Esophagus squamous epithelium (tissue), 5 donors: ENCODE measurements at regions not wholly inside any gene's neighbourhood (a gene's known extent, or its start where the extent isn't known, plus 50 kb on each side); places are given as distances from the start of the nearest gene placed in this dataset.

Experiments used
- DNase-seq: peaks from one replicate; lab custom pipeline; 2025; lab: John Stamatoyannopoulos, UW
- H3K27ac ChIP-seq, 4 donors: fragments of 200-600 bp; sonication (generic); one replicate each; pipeline ENCODE4 v1.5.1; 2016 to 2019; ENCODE audit warnings: mild to moderate bottlenecking in 1 of 4
- H3K27me3 ChIP-seq, 4 donors: fragments of 200-600 bp; sonication (generic); 1 replicate in 3 of 4; 2 replicates in 1 of 4; pipeline versions ENCODE4 v1.5.1 to v1.6.0; 2017 to 2021; ENCODE audit warnings: antibody characterized with exemption in 1 of 4
- H3K36me3 ChIP-seq, 3 donors: fragments of 200-600 bp; sonication (generic); one replicate each; pipeline ENCODE4 v1.5.1; 2016 to 2019
- H3K4me1 ChIP-seq, 3 donors: fragments of 200-600 bp; sonication (generic); one replicate each; pipeline ENCODE4 v1.5.1; 2017 to 2019
- H3K4me3 ChIP-seq, 4 donors: fragments of 200-600 bp; sonication (generic); 1 replicate in 3 of 4; 2 replicates in 1 of 4; pipeline ENCODE4 v1.5.1; 2016 to 2019; ENCODE audit warnings: mild to moderate bottlenecking in 2 of 4, moderate library complexity in 1 of 4
- H3K9me3 ChIP-seq, 3 donors: fragments of 200-600 bp; sonication (generic); one replicate each; pipeline ENCODE4 v1.5.1; 2016 to 2019
- CTCF ChIP-seq, 6 experiments: fragments of 450-650 bp in 4 of 6; fragments of 200-600 bp in 2 of 6; sonication (generic) in 2 of 6; IDR thresholded peaks; one replicate each; pipeline ENCODE4 v1.5.1; 2016 to 2019; ENCODE audit warnings: antibody characterized with exemption in 6 of 6, mild to moderate bottlenecking in 4 of 6, moderate library complexity in 4 of 6
- POLR2A ChIP-seq, 4 donors: fragments of 450-650 bp; IDR thresholded peaks; one replicate each; pipeline ENCODE4 v1.6.1; 2017; ENCODE audit warnings: antibody characterized with exemption in 4 of 4, mild to moderate bottlenecking in 4 of 4, moderate library complexity in 3 of 4
- WGBS, 2 donors: methylation state at CpG; one replicate each; pipeline ENCODE4 v1.1.5; 2018; 5-methylcytosine and 5-hydroxymethylcytosine counted together
- intact Hi-C: fragments of 100-400 bp; cut with DNase I; formaldehyde crosslinking; loops from one replicate; pipeline ENCODE4 v1.15.0; 2022
- donor health status: DM: yes; HTN: yes; CAD: no.

- intact Hi-C loops: no loop called here
- Histone ChIP-seq H3K27ac (peak overlapping the region; percentile 7 to 88 (median 82)), H3K27me3 (no peaks in the 10 kb centered on the region), H3K9me3 (no peaks in the 10 kb centered on the region), H3K36me3 (peaks cover 0 to 22% (median 0%) of the 10 kb centered on the region in 3 donors), H3K4me3 (peak overlapping the region in 3 of 4 donors; percentile 19 to 40 (median 27)), H3K4me1 (peaks cover 5 to 58% (median 30%) of the 10 kb centered on the region in 3 donors)
- DNase-seq: no peak
- 35 to 73% methylated on average over 5 to 10 of the region's 10 CpGs for WGBS, 2 donors
- TF ChIP-seq POLR2A (IDR thresholded peaks at IDR 0.05) (no peak), CTCF (IDR thresholded peaks at IDR 0.05) (no peak)
Observed at GRCh38 chr16:27721531-27722181, 171.7 kb downstream of the KATNIP start.

GRCh38 chr16:27722207-27722606 lies 172.3 kb downstream of the KATNIP start:
- H3K36me3 ChIP-seq: peaks cover 0 to 27% (median 3%) of the 10 kb centered on the region in 3 donors
- no peaks in the 10 kb centered on the region for H3K27me3 ChIP-seq
- TF ChIP-seq POLR2A (IDR thresholded peaks at IDR 0.05) (no peak), CTCF (IDR thresholded peaks at IDR 0.05) (no peak)
- WGBS, 2 donors: 50 to 68% methylated on average over 1 of the region's 1 CpG
- no peaks in the 10 kb centered on the region for H3K9me3 ChIP-seq
- peaks cover 5 to 58% (median 30%) of the 10 kb centered on the region in 3 donors for H3K4me1 ChIP-seq
- peak overlapping the region; percentile 7 to 84 (median 36) for H3K27ac ChIP-seq
- no peak for DNase-seq
- no peak overlapping the region for H3K4me3 ChIP-seq
- intact Hi-C loops: no loop called here

GRCh38 chr16:27722892-27723450 lies 173.0 kb downstream of the KATNIP start:
- peaks cover 0 to 31% (median 5%) of the 10 kb centered on the region in 3 donors for H3K36me3 ChIP-seq
- TF ChIP-seq POLR2A (IDR thresholded peaks at IDR 0.05) (no peak), CTCF (IDR thresholded peaks at IDR 0.05) (no peak)
- no peak for DNase-seq

GRCh38 chr16:27723711-27724481 lies 174.0 kb downstream of the KATNIP start:
- Histone ChIP-seq H3K36me3 (peaks cover 0 to 31% (median 5%) of the 10 kb centered on the region in 3 donors), H3K9me3 (no peaks in the 10 kb centered on the region), H3K4me3 (no peak overlapping the region), H3K27me3 (no peaks in the 10 kb centered on the region), H3K27ac (peak overlapping the region in 2 of 4 donors; percentile 52 to 84), H3K4me1 (peaks cover 8 to 66% (median 30%) of the 10 kb centered on the region in 3 donors)
- intact Hi-C loops: no loop called here
- 64 to 75% methylated on average over 10 to 14 of the region's 15 CpGs for WGBS, 2 donors
- DNase-seq: no peak
- TF ChIP-seq POLR2A (IDR thresholded peaks at IDR 0.05): no peak
- no peak for TF ChIP-seq CTCF (IDR thresholded peaks at IDR 0.05)

More at GRCh38 chr16:27722892-27723450, 173.0 kb downstream of the KATNIP start:
- H3K27ac ChIP-seq: peak overlapping the region in 3 of 4 donors; percentile 3 to 84 (median 53)
- intact Hi-C loops: no loop called here
- 86 to 91% methylated on average over 6 to 7 of the region's 7 CpGs for WGBS, 2 donors
- no peak overlapping the region for H3K4me3 ChIP-seq
- no peaks in the 10 kb centered on the region for H3K9me3 ChIP-seq
- no peaks in the 10 kb centered on the region for H3K27me3 ChIP-seq
- peaks cover 5 to 58% (median 30%) of the 10 kb centered on the region in 3 donors for H3K4me1 ChIP-seq
